CD14-positive monocyte (primary cell): ENCODE measurements at regions not wholly inside any gene's neighbourhood (a gene's known extent, or its start where the extent isn't known, plus 50 kb on each side); places are given as distances from the start of the nearest gene placed in this dataset.

Experiments
- DNase-seq, 3 donors: peaks; one replicate each; pipeline ENCODE4 v3.0.0-alpha.2; 2011 to 2022
- H2AFZ ChIP-seq: 2 replicates; pipeline ENCODE4 v1.6.0; 2012; ENCODE audit warnings: mild to moderate bottlenecking, low read depth, low read length, inconsistent platforms; ENCODE audit not compliant: insufficient read depth, poor library complexity, severe bottlenecking
- H3K27ac ChIP-seq, 2 donors: 1 replicate in 1 of 2; 2 replicates in 1 of 2; pipeline ENCODE4 v1.5.1; 2012 to 2013; ENCODE audit warnings: low read length in 2 of 2, control low read depth in 1 of 2, inconsistent platforms in 1 of 2, low read depth in 1 of 2, mild to moderate bottlenecking in 1 of 2
- H3K27me3 ChIP-seq, 2 donors: one replicate each; pipeline versions ENCODE4 v1.6.0 to v1.6.1; 2011 to 2013; ENCODE audit warnings: low read length in 2 of 2; ENCODE audit not compliant: control insufficient read depth in 2 of 2, insufficient read depth in 2 of 2
- H3K36me3 ChIP-seq, 2 donors: replicated peaks in 1 of 2; 1 replicate in 1 of 2; 2 replicates in 1 of 2; pipeline versions ENCODE4 v1.5.1 to v1.6.1; 2012 to 2013; ENCODE audit warnings: low read length in 2 of 2, control low read depth in 1 of 2, inconsistent platforms in 1 of 2, mild to moderate bottlenecking in 1 of 2; ENCODE audit not compliant: insufficient read depth in 2 of 2, control insufficient read depth in 1 of 2
- H3K4me1 ChIP-seq, 2 donors: 1 replicate in 1 of 2; 2 replicates in 1 of 2; pipeline versions ENCODE4 v1.5.1 to v1.6.1; 2012 to 2013; ENCODE audit warnings: low read length in 2 of 2, control low read depth in 1 of 2, inconsistent platforms in 1 of 2, mild to moderate bottlenecking in 1 of 2, moderate library complexity in 1 of 2; ENCODE audit not compliant: insufficient read depth in 2 of 2, control insufficient read depth in 1 of 2
- H3K4me2 ChIP-seq: replicated peaks from 2 replicates; pipeline ENCODE3; 2012; ENCODE audit warnings: low read length, moderate library complexity, mild to moderate bottlenecking; ENCODE audit not compliant: poor library complexity, severe bottlenecking; ENCODE audit errors: extremely low read depth
- H3K4me3 ChIP-seq, 3 experiments: fragments of 200-600 bp in 1 of 3; sonication (generic) in 1 of 3; replicated peaks in 1 of 3; 1 replicate in 2 of 3; 2 replicates in 1 of 3; pipeline ENCODE4 v1.5.1; 2011 to 2013; ENCODE audit warnings: low read length in 3 of 3, mild to moderate bottlenecking in 3 of 3, control low read depth in 2 of 3, low read depth in 2 of 3, inconsistent platforms in 1 of 3, moderate library complexity in 1 of 3
- H3K79me2 ChIP-seq: 2 replicates; pipeline ENCODE4 v1.6.0; 2012; ENCODE audit warnings: mild to moderate bottlenecking, control low read depth, inconsistent platforms, low read length, moderate library complexity; ENCODE audit not compliant: insufficient read depth
- H3K9ac ChIP-seq: 2 replicates; pipeline ENCODE4 v1.6.0; 2017; ENCODE audit warnings: low read length, mild to moderate bottlenecking; ENCODE audit not compliant: insufficient read depth, poor library complexity, severe bottlenecking
- H3K9me3 ChIP-seq, 2 donors: replicated peaks in 1 of 2; 1 replicate in 1 of 2; 2 replicates in 1 of 2; pipeline versions ENCODE4 v1.5.1 to v1.6.1; 2012 to 2013; ENCODE audit warnings: low read length in 2 of 2, control low read depth in 1 of 2; ENCODE audit not compliant: control insufficient read depth in 1 of 2, insufficient read depth in 1 of 2
- H4K20me1 ChIP-seq: 2 replicates; pipeline ENCODE4 v1.6.0; 2012; ENCODE audit warnings: mild to moderate bottlenecking, low read length, control low read depth, moderate library complexity; ENCODE audit not compliant: insufficient read depth
- H3K27ac Mint-ChIP-seq, 7 donors: one replicate each; pipeline ENCODE4 v1.8.0; 2020; ENCODE audit warnings: mild to moderate bottlenecking in 7 of 7, mixed read lengths in 7 of 7, moderate library complexity in 6 of 7, inconsistent platforms in 2 of 7
- H3K27me3 Mint-ChIP-seq, 3 donors: one replicate each; pipeline ENCODE4 v1.8.0; 2021 to 2022; ENCODE audit warnings: low read depth in 3 of 3, mild to moderate bottlenecking in 3 of 3, mixed read lengths in 3 of 3, moderate library complexity in 3 of 3, inconsistent platforms in 1 of 3
- H3K36me3 Mint-ChIP-seq, 2 donors: one replicate each; pipeline ENCODE4 v1.8.0; 2020; ENCODE audit warnings: mixed read lengths in 2 of 2, inconsistent platforms in 1 of 2, mild to moderate bottlenecking in 1 of 2
- H3K4me1 Mint-ChIP-seq: one replicate; pipeline ENCODE4 v1.8.0; 2020; ENCODE audit warnings: mild to moderate bottlenecking, mixed read lengths
- H3K4me3 Mint-ChIP-seq, 2 donors: one replicate each; pipeline ENCODE4 v1.8.0; 2020; ENCODE audit warnings: mild to moderate bottlenecking in 2 of 2, mixed read lengths in 2 of 2, moderate library complexity in 1 of 2
- H3K9me3 Mint-ChIP-seq, 7 donors: one replicate each; pipeline ENCODE4 v1.8.0; 2020 to 2022; ENCODE audit warnings: mixed read lengths in 7 of 7, mild to moderate bottlenecking in 6 of 7, moderate library complexity in 6 of 7, inconsistent platforms in 2 of 7
- WGBS: methylation state at CpG from one replicate; pipeline ENCODE4 v1.1.5; 2013; ENCODE audit warnings: missing lambda C conversion rate; ENCODE audit not compliant: insufficient coverage; 5-methylcytosine and 5-hydroxymethylcytosine counted together
- intact Hi-C, 2 donors: fragments of 100-400 bp; cut with micrococcal nuclease; formaldehyde crosslinking; loops; one replicate each; pipeline versions ENCODE4 v1.15.0 to v1.15.1; 2023
- TF ChIP-seq, protein P1 (sequence below): fragments of 200-600 bp; IDR thresholded peaks from one replicate; pipeline ENCODE4 v1.8.0; 2022; ENCODE audit warnings: antibody characterized with exemption, mild to moderate bottlenecking

DNA sequence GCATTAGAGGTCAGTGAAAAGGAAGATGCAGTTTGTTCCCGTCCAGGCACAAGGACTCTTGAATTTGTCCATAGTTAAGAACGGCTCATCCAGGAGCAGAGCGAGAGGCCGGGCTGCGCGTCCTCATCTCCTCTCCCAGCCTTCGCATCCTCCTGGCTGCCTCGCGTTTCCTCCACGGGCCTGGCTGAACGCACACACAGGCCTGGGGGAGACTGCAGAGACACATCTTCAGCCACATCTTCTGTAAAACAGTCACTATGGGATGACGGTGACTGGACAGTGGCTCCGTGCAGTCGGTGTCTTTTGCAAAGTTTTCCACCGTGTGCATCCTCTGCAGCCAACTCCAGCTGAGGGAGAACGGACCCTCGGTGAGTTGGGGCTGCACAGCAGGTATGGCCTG, 89.7 kb downstream of the PSMG1 start:
- peak overlapping the region; percentile 61 to 86 for H3K27ac ChIP-seq
- peaks cover 80 to 82% of the 10 kb centered on the region in 2 donors for H3K4me1 ChIP-seq
- H2AFZ ChIP-seq: no peak overlapping the region
- Mint-ChIP-seq H3K36me3 (peaks cover 0 to 4% of the 10 kb centered on the region in 2 donors), H3K27me3 (peaks cover 0 to 2% (median 0%) of the 10 kb centered on the region in 3 donors), H3K9me3 (peaks cover 0 to 2% (median 0%) of the 10 kb centered on the region in 7 donors), H3K4me3 (peak overlapping the region; percentile 31 to 80), H3K4me1 (peaks cover 82% of the 10 kb centered on the region), H3K27ac (peak overlapping the region; percentile 96 to 100 (median 99))
- no peaks in the 10 kb centered on the region for H3K27me3 ChIP-seq
- DNase-seq: no peak
- H3K4me3 ChIP-seq: peak overlapping the region in 1 of 3 experiments; percentile 45
- TF ChIP-seq, protein P1, sequence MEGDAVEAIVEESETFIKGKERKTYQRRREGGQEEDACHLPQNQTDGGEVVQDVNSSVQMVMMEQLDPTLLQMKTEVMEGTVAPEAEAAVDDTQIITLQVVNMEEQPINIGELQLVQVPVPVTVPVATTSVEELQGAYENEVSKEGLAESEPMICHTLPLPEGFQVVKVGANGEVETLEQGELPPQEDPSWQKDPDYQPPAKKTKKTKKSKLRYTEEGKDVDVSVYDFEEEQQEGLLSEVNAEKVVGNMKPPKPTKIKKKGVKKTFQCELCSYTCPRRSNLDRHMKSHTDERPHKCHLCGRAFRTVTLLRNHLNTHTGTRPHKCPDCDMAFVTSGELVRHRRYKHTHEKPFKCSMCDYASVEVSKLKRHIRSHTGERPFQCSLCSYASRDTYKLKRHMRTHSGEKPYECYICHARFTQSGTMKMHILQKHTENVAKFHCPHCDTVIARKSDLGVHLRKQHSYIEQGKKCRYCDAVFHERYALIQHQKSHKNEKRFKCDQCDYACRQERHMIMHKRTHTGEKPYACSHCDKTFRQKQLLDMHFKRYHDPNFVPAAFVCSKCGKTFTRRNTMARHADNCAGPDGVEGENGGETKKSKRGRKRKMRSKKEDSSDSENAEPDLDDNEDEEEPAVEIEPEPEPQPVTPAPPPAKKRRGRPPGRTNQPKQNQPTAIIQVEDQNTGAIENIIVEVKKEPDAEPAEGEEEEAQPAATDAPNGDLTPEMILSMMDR: no peak
- intact Hi-C loops: loop anchor here in 1 of 2 donors (5.0 to 10.0 kb wide), 2 partner anchors 76 to 259 kb away; no protein-coding TSS in a partner anchor
- no peak overlapping the region for H3K9ac ChIP-seq
- 91% methylated on average over 15 of the region's 17 CpGs for WGBS
- H3K79me2 ChIP-seq: no peaks in the 10 kb centered on the region
- H3K4me2 ChIP-seq: peak overlapping the region; percentile 63
- H3K36me3 ChIP-seq: no peaks in the 10 kb centered on the region
- no peaks in the 10 kb centered on the region for H3K9me3 ChIP-seq
- no peaks in the 10 kb centered on the region for H4K20me1 ChIP-seq

DNA sequence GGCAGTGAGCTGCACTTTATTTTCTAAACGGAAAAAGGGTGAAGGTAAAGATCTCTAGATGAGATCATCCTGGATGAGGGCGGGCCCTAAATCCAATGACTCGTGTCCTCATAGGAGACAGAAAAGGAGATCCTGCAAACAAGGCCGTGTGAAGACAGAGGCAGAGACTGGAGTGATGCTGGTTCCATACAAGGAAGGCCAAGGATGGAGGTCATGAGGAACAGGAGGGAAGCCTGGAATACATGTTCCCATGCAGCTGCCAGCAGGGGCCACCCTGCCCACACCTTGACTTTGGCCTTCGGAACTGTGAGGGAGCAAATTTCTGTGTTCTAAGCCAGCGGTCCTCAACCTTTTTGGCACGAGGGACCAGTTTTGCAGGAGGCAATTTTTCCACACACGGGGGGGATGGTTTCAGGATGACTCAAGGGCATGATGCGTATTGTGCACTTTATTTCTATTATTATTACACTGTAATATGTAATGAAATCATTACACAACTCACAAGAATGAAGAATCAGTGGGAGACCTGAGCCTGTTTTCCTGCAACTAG, 94.3 kb downstream of the PSMG1 start:
- Histone ChIP-seq H3K4me1 (peaks cover 38 to 42% of the 10 kb centered on the region in 2 donors), H3K27ac (no peak overlapping the region), H3K79me2 (no peaks in the 10 kb centered on the region), H3K27me3 (no peaks in the 10 kb centered on the region), H3K4me3 (no peak overlapping the region), H4K20me1 (no peaks in the 10 kb centered on the region), H3K36me3 (no peaks in the 10 kb centered on the region), H3K9me3 (no peaks in the 10 kb centered on the region), H3K4me2 (no peak overlapping the region), H3K9ac (no peak overlapping the region), H2AFZ (no peak overlapping the region)
- no peaks in the 10 kb centered on the region for H3K9me3 Mint-ChIP-seq
- TF ChIP-seq, protein P1: no peak
- H3K4me1 Mint-ChIP-seq: peaks cover 42% of the 10 kb centered on the region
- intact Hi-C loops: no loop called here
- peak in 2 of 3 donors; percentile 22 to 38 for DNase-seq
- H3K27ac Mint-ChIP-seq: peak overlapping the region in 2 of 7 donors; percentile 21 to 70
- peaks cover 0 to 4% (median 0%) of the 10 kb centered on the region in 3 donors for H3K27me3 Mint-ChIP-seq
- H3K4me3 Mint-ChIP-seq: no peak overlapping the region
- no peaks in the 10 kb centered on the region for H3K36me3 Mint-ChIP-seq
- 55% methylated on average over 5 of the region's 9 CpGs for WGBS
